Smooth muscle cell (in vitro differentiated cells): ENCODE measurements at regions not wholly inside any gene's neighbourhood (a gene's known extent, or its start where the extent isn't known, plus 50 kb on each side); places are given as distances from the start of the nearest gene placed in this dataset.

Experiments
- DNase-seq: peaks from one replicate; lab custom pipeline; 2025; ENCODE audit not compliant: unreplicated experiment; lab: John Stamatoyannopoulos, UW
- H2AFZ ChIP-seq: fragments of 200-600 bp; sonication (generic); 2 replicates; pipeline ENCODE4 v1.6.0; 2016; ENCODE audit warnings: antibody characterized with exemption, low read depth, mild to moderate bottlenecking
- H3F3A ChIP-seq: fragments of 200-600 bp; sonication (generic); 2 replicates; pipeline ENCODE4 v1.6.0; 2017; ENCODE audit warnings: antibody characterized with exemption, low read depth
- H3K27ac ChIP-seq: fragments of 200-600 bp; sonication (generic); 2 replicates; pipeline ENCODE4 v1.5.1; 2016; ENCODE audit warnings: low read depth, mild to moderate bottlenecking
- H3K27me3 ChIP-seq: fragments of 200-600 bp; sonication (generic); 2 replicates; pipeline ENCODE4 v1.6.1; 2016; ENCODE audit warnings: low read depth, mild to moderate bottlenecking
- H3K36me3 ChIP-seq: fragments of 200-600 bp; sonication (generic); 2 replicates; pipeline ENCODE4 v1.5.1; 2016; ENCODE audit warnings: low read depth
- H3K4me1 ChIP-seq: fragments of 200-600 bp; sonication (generic); 2 replicates; pipeline ENCODE4 v1.5.1; 2016; ENCODE audit warnings: low read depth
- H3K4me2 ChIP-seq: fragments of 200-600 bp; sonication (generic); 2 replicates; pipeline ENCODE4 v1.6.0; 2016; ENCODE audit warnings: mild to moderate bottlenecking
- H3K4me3 ChIP-seq: fragments of 200-600 bp; sonication (generic); 2 replicates; pipeline ENCODE4 v1.5.1; 2016; ENCODE audit warnings: mild to moderate bottlenecking
- H3K79me2 ChIP-seq: fragments of 200-600 bp; sonication (generic); 2 replicates; pipeline ENCODE4 v1.6.0; 2016; ENCODE audit warnings: low read depth, mild to moderate bottlenecking
- H3K9ac ChIP-seq: fragments of 200-600 bp; sonication (generic); 2 replicates; pipeline ENCODE4 v1.6.0; 2016; ENCODE audit warnings: low read depth
- H3K9me3 ChIP-seq: fragments of 200-600 bp; sonication (generic); replicated peaks from 2 replicates; pipeline ENCODE4 v1.5.1; 2016; ENCODE audit warnings: low read depth
- H4K20me1 ChIP-seq: fragments of 200-600 bp; sonication (generic); 2 replicates; pipeline ENCODE4 v1.6.0; 2016; ENCODE audit warnings: low read depth
- CTCF ChIP-seq: fragments of 200-600 bp; sonication (generic); IDR thresholded peaks from 2 replicates; pipeline ENCODE4 v1.5.1; 2017; ENCODE audit warnings: borderline replicate concordance, mild to moderate bottlenecking, antibody characterized with exemption; ENCODE audit not compliant: insufficient read depth, poor library complexity, severe bottlenecking
- WGBS: methylation state at CpG from one replicate; pipeline ENCODE4 v1.1.7; 2016; ENCODE audit warnings: low lambda C conversion rate; 5-methylcytosine and 5-hydroxymethylcytosine counted together

DNA sequence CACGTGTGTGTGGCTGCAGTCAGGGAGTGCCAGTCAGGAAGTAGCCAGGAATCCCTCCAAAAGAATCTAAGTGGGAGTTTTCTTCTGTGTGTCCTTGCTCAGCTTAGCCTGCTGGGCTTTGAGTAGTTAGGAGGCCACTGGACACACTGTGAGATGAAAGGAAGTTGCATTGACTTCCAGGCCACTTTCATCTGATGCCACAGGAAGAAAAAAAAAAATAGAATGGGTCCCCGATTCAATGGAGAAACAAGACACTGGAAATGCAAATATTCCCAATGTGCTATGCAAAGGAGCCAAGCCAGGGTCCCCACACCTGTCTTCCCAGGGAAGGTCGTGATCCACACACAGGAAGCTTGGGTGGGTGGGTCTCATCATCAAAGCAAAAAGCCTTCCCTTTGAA, 95.6 kb upstream of the E2F8 start:
- Histone ChIP-seq H3K9me3 (no peaks in the 10 kb centered on the region), H3K4me1 (no peaks in the 10 kb centered on the region), H3K4me3 (no peak overlapping the region), H3K36me3 (no peaks in the 10 kb centered on the region), H3K4me2 (no peak overlapping the region), H3F3A (no peaks in the 10 kb centered on the region), H3K27me3 (peaks cover 73% of the 10 kb centered on the region), H3K27ac (no peak overlapping the region), H3K79me2 (no peaks in the 10 kb centered on the region), H2AFZ (no peak overlapping the region), H3K9ac (no peak overlapping the region), H4K20me1 (no peaks in the 10 kb centered on the region)
- WGBS, result 62% methylated on average over 3 of the region's 3 CpGs
- no peak for DNase-seq
- TF ChIP-seq CTCF, result no peak

DNA sequence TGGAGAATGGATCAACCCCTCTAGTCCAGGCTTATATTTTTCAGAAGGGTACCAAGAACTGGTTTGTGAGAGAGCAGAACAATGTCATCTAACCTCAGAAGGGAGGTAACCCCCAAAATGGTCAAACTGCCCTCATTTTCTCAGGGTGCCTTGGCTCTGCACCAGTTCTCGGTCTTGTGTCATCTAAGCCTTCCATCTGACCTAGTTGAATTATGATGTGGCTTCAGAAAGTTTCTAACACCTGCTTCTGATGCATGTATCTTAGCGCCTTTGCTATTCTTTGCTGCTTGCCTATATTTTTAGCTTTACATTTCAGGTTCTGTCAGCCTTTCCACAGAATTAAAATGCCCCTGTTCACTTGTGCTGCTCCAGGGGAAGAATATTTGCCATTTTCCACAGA, 91.7 kb upstream of the E2F8 start:
- Histone ChIP-seq H3K27ac (no peak overlapping the region), H3F3A (no peaks in the 10 kb centered on the region), H2AFZ (no peak overlapping the region), H3K4me3 (no peak overlapping the region), H3K9ac (no peak overlapping the region), H3K4me2 (no peak overlapping the region), H3K27me3 (peaks cover 64% of the 10 kb centered on the region), H4K20me1 (no peaks in the 10 kb centered on the region), H3K36me3 (no peaks in the 10 kb centered on the region), H3K9me3 (no peaks in the 10 kb centered on the region), H3K79me2 (no peaks in the 10 kb centered on the region), H3K4me1 (no peaks in the 10 kb centered on the region)
- no peak for DNase-seq
- TF ChIP-seq CTCF, result no peak
- WGBS, result 86% methylated on average over 2 of the region's 2 CpGs

DNA sequence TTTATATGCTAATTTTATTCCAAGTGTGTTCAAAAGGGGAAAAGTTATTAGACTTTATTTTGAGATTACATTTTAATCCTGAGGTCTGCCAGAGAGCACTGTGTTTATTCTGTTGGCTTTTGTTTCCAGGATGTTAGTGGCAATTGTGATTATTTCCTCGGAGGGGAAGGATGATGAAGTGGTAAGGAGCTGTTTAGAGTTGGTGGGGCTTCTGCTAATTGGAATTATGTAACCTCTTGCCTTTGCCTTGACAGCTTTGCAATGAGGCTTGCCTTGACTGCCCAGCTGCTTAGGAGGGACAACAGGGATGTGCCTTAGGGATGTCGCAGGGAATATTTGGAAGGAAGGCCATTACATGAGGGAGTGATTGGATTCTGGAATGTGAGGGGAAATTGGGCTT, 89.7 kb upstream of the E2F8 start:
- Histone ChIP-seq H3K4me3 (no peak overlapping the region), H3K9ac (no peak overlapping the region), H4K20me1 (no peaks in the 10 kb centered on the region), H3K27me3 (peaks cover 46% of the 10 kb centered on the region), H3K4me1 (no peaks in the 10 kb centered on the region), H3K27ac (no peak overlapping the region), H3K4me2 (no peak overlapping the region), H3K9me3 (no peaks in the 10 kb centered on the region), H2AFZ (no peak overlapping the region), H3K36me3 (no peaks in the 10 kb centered on the region), H3K79me2 (no peaks in the 10 kb centered on the region), H3F3A (no peaks in the 10 kb centered on the region)
- no peak for DNase-seq
- 44% methylated on average over 2 of the region's 2 CpGs for WGBS
- TF ChIP-seq CTCF, result no peak

DNA sequence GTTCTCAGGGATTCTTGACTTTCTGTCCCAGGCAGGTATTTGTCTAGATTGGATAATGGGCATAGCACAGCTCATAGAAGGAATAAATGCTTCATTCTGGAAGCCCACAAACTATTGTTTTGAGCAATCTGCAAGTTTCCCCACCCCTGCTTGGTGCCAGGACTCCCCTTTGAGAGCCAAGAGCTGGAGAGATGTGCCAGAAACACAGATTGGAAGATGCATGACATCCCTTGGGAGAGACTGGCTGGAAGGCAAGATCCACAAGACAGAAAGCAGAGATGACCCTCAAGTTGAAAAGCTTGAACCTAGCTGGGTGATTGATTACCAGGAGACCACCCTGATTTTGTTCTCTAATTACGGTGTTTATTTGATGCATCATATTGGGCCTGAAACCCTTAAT, 89.2 kb upstream of the E2F8 start:
- no peak overlapping the region for H2AFZ ChIP-seq
- no peak overlapping the region for H3K9ac ChIP-seq
- no peak overlapping the region for H3K27ac ChIP-seq
- no peak for TF ChIP-seq CTCF
- H4K20me1 ChIP-seq, result no peaks in the 10 kb centered on the region
- 100% methylated on average over 1 of the region's 1 CpG for whole genome bisulfite sequencing
- no peak overlapping the region for H3K4me3 ChIP-seq
- no peaks in the 10 kb centered on the region for H3F3A ChIP-seq
- no peaks in the 10 kb centered on the region for H3K79me2 ChIP-seq
- H3K4me1 ChIP-seq, result no peaks in the 10 kb centered on the region
- no peaks in the 10 kb centered on the region for H3K36me3 ChIP-seq
- H3K4me2 ChIP-seq, result no peak overlapping the region
- DNase-seq, result no peak
- H3K27me3 ChIP-seq, result peaks cover 44% of the 10 kb centered on the region
- no peaks in the 10 kb centered on the region for H3K9me3 ChIP-seq
